ENCODE measurements at regions not wholly inside any gene's neighbourhood (a gene's known extent, or its start where the extent isn't known, plus 50 kb on each side); places are given as distances from the start of the nearest gene placed in this dataset.

- no TSS peak for BruUV-seq (replicated peaks)
- H3K4me1 ChIP-seq (ENCODE audit: insufficient read depth, low read length, poor library complexity, severe bottlenecking), result no peaks in the 10 kb centered on the region
- intact Hi-C loops (cut with micrococcal nuclease; ENCODE audit: unreplicated experiment), result no loop called here
- no peak overlapping the region for H3K27ac ChIP-seq (ENCODE audit: low read depth, low read length, poor library complexity, severe bottlenecking)
- H3K4me3 ChIP-seq (ENCODE audit: low read depth, low read length, poor library complexity, severe bottlenecking), result no peak overlapping the region
- ChIA-PET CTCF (no interaction called here), POLR2A (ENCODE audit: low non-redundant PET) (no interaction called here)
- no peak for TF ChIP-seq EZH2 (IDR thresholded peaks at IDR 0.05; ENCODE audit: borderline replicate concordance, low read depth, low read length, poor library complexity, severe bottlenecking)
- TF ChIP-seq CTCF (conservative IDR thresholded peaks at IDR 0.05; ENCODE audit: low read depth, low read length), result no peak
- no peaks in the 10 kb centered on the region for H3K9me3 ChIP-seq (ENCODE audit: low read depth, low read length, poor library complexity, severe bottlenecking)
- H3K36me3 ChIP-seq (ENCODE audit: insufficient read depth, low read length, poor library complexity, severe bottlenecking), result no peaks in the 10 kb centered on the region
- no peak for DNase-seq (ENCODE audit: low spot score)
- H3K27me3 ChIP-seq (replicated peaks; ENCODE audit: insufficient read depth, low read depth, low read length, poor library complexity), result no peaks in the 10 kb centered on the region
Measured at GRCh38 chr4:63644396-63644795, 764.9 kb downstream of the TECRL start.

- Histone ChIP-seq H3K9me3 (ENCODE audit: low read depth, low read length, poor library complexity, severe bottlenecking) (no peaks in the 10 kb centered on the region), H3K4me3 (ENCODE audit: low read depth, low read length, poor library complexity, severe bottlenecking) (no peak overlapping the region), H3K4me1 (ENCODE audit: insufficient read depth, low read length, poor library complexity, severe bottlenecking) (no peaks in the 10 kb centered on the region), H3K27ac (ENCODE audit: low read depth, low read length, poor library complexity, severe bottlenecking) (no peak overlapping the region), H3K27me3 (replicated peaks; ENCODE audit: insufficient read depth, low read depth, low read length, poor library complexity) (no peaks in the 10 kb centered on the region), H3K36me3 (ENCODE audit: insufficient read depth, low read length, poor library complexity, severe bottlenecking) (no peaks in the 10 kb centered on the region)
- ChIA-PET POLR2A (ENCODE audit: low non-redundant PET) (no interaction called here), CTCF (no interaction called here)
- TF ChIP-seq CTCF (conservative IDR thresholded peaks at IDR 0.05; ENCODE audit: low read depth, low read length), result no peak
- no peak for TF ChIP-seq EZH2 (IDR thresholded peaks at IDR 0.05; ENCODE audit: borderline replicate concordance, low read depth, low read length, poor library complexity, severe bottlenecking)
- BruUV-seq (replicated peaks), result no TSS peak
- DNase-seq (ENCODE audit: low spot score), result no peak
- intact Hi-C loops (cut with micrococcal nuclease; ENCODE audit: unreplicated experiment), result no loop called here
Measured at GRCh38 chr4:63637270-63637669, 772.0 kb downstream of the TECRL start.

- Histone ChIP-seq H3K36me3 (ENCODE audit: insufficient read depth, low read length, poor library complexity, severe bottlenecking) (no peaks in the 10 kb centered on the region), H3K9me3 (ENCODE audit: low read depth, low read length, poor library complexity, severe bottlenecking) (no peaks in the 10 kb centered on the region), H3K4me1 (ENCODE audit: insufficient read depth, low read length, poor library complexity, severe bottlenecking) (no peaks in the 10 kb centered on the region), H3K27me3 (replicated peaks; ENCODE audit: insufficient read depth, low read depth, low read length, poor library complexity) (no peaks in the 10 kb centered on the region), H3K4me3 (ENCODE audit: low read depth, low read length, poor library complexity, severe bottlenecking) (no peak overlapping the region), H3K27ac (ENCODE audit: low read depth, low read length, poor library complexity, severe bottlenecking) (no peak overlapping the region)
- DNase-seq (ENCODE audit: low spot score), result no peak
- TF ChIP-seq CTCF (conservative IDR thresholded peaks at IDR 0.05; ENCODE audit: low read depth, low read length) (no peak), EZH2 (IDR thresholded peaks at IDR 0.05; ENCODE audit: borderline replicate concordance, low read depth, low read length, poor library complexity, severe bottlenecking) (no peak)
- no TSS peak for BruUV-seq (replicated peaks)
- POLR2A ChIA-PET (ENCODE audit: low non-redundant PET), result no interaction called here
- CTCF ChIA-PET, result no interaction called here
- intact Hi-C loops (cut with micrococcal nuclease; ENCODE audit: unreplicated experiment), result no loop called here
Measured at GRCh38 chr4:63632858-63633257, 776.4 kb downstream of the TECRL start.

All from A673 (cell line).